ENCODE measurements at regions not wholly inside any gene's neighbourhood (a gene's known extent, or its start where the extent isn't known, plus 50 kb on each side); places are given as distances from the start of the nearest gene placed in this dataset.

DNA sequence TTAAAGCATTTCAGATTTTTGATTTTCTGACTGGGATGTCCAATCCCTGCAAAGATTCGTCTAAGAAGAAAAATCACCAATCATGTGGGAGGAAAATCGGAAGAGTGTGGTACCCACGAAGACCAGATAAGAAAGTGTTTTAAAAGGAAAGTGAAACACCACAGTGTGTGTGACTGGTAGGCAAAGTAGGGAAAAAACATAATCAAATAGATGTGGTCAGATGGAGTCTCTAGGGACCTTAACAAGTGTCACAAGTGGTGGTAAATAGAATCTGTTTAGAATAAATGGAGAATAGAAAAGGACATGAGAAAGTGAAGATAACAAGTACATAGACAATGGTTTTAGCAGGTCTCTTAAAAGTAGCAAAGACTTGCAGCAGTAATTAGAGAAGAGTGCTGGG lies 154.6 kb downstream of the SLC30A10 start:
- no peak for DNase-seq (ENCODE audit: insufficient read length, low spot score, missing footprints)
- Histone ChIP-seq H3K4me1 (ENCODE audit: insufficient read depth, low read length) (no peaks in the 10 kb centered on the region), H3K4me3 (ENCODE audit: insufficient read depth, low read length) (no peak overlapping the region), H3K9me3 (ENCODE audit: low read depth, low read length) (no peaks in the 10 kb centered on the region), H2AFZ (ENCODE audit: low read length) (no peak overlapping the region), H4K20me1 (ENCODE audit: insufficient read depth, low read length) (no peaks in the 10 kb centered on the region), H3K79me2 (ENCODE audit: insufficient read depth, low read length) (no peaks in the 10 kb centered on the region), H3K27me3 (ENCODE audit: insufficient read depth, low read length) (no peaks in the 10 kb centered on the region), H3K4me2 (ENCODE audit: insufficient read depth, low read length) (no peak overlapping the region), H3K27ac (ENCODE audit: low read depth, low read length) (no peak overlapping the region), H3K36me3 (ENCODE audit: insufficient read depth, low read length) (no peaks in the 10 kb centered on the region)
- TF ChIP-seq, protein P1, sequence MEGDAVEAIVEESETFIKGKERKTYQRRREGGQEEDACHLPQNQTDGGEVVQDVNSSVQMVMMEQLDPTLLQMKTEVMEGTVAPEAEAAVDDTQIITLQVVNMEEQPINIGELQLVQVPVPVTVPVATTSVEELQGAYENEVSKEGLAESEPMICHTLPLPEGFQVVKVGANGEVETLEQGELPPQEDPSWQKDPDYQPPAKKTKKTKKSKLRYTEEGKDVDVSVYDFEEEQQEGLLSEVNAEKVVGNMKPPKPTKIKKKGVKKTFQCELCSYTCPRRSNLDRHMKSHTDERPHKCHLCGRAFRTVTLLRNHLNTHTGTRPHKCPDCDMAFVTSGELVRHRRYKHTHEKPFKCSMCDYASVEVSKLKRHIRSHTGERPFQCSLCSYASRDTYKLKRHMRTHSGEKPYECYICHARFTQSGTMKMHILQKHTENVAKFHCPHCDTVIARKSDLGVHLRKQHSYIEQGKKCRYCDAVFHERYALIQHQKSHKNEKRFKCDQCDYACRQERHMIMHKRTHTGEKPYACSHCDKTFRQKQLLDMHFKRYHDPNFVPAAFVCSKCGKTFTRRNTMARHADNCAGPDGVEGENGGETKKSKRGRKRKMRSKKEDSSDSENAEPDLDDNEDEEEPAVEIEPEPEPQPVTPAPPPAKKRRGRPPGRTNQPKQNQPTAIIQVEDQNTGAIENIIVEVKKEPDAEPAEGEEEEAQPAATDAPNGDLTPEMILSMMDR (IDR thresholded peaks at IDR 0.05; ENCODE audit: extremely low read depth, low read depth, low read length), result no peak

DNA sequence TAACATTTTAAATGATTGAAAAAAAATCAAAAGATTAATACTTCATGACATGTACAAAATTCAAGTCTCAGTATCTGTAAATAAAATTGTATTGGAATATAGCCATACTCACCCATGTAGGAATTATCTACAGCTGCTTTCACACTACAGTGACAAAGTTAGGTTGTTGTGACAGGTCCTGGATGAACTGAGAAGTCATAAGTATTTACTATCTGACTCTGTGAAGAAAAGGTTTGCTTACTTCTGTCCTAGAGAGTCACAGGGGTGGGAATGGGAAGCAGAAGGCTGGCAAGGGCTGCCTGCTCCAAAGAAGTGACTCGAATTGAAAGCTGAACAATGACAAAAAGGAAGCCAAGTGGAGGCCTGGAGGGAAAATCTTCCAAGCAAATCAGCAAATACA lies 155.2 kb downstream of the SLC30A10 start:
- TF ChIP-seq, protein P1 (IDR thresholded peaks at IDR 0.05; ENCODE audit: extremely low read depth, low read depth, low read length), result no peak
- no peaks in the 10 kb centered on the region for H3K4me1 ChIP-seq (ENCODE audit: insufficient read depth, low read length)
- H3K79me2 ChIP-seq (ENCODE audit: insufficient read depth, low read length), result no peaks in the 10 kb centered on the region
- no peaks in the 10 kb centered on the region for H3K36me3 ChIP-seq (ENCODE audit: insufficient read depth, low read length)
- H3K27me3 ChIP-seq (ENCODE audit: insufficient read depth, low read length), result no peaks in the 10 kb centered on the region
- DNase-seq (ENCODE audit: insufficient read length, low spot score, missing footprints), result no peak
- no peak overlapping the region for H3K4me2 ChIP-seq (ENCODE audit: insufficient read depth, low read length)
- H3K4me3 ChIP-seq (ENCODE audit: insufficient read depth, low read length), result no peak overlapping the region
- H2AFZ ChIP-seq (ENCODE audit: low read length), result no peak overlapping the region
- no peaks in the 10 kb centered on the region for H3K9me3 ChIP-seq (ENCODE audit: low read depth, low read length)
- no peaks in the 10 kb centered on the region for H4K20me1 ChIP-seq (ENCODE audit: insufficient read depth, low read length)
- H3K27ac ChIP-seq (ENCODE audit: low read depth, low read length), result no peak overlapping the region

DNA sequence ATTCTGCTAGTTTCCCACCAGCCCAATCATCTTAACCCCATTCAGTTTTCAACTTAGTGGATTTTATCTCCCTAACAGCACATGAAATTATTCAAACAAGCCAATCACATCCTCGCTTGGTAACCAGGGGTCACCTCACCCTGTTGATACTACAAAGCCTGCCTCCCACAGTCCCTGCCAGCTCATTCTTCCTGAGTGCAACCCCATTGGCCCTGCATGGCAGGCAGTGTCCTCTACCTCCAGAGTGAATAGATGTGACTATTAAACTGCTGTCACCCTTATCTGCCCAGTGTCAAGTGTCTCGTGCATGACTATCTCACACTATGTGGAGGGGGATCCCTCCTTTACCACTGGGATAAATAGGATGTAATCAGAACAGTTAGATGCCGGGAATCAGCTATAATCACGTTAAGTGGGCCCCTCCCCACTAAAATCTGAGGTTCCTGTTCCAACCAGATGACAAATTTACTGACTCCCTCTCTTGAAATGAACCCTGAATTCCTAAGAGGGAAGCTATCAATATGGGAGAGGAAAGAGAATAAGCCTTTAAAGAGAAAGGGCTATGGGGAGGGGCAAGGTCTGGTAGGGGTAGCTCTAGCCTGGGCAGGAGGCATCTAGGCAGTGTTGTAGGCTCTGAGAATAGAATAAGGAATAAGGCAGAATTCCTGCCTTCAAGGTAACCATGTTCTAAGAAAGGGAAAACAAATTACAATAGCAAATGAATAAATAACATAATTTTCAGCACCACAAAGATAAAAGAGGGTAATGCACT lies 155.9 kb downstream of the SLC30A10 start:
- DNase-seq (ENCODE audit: insufficient read length, low spot score, missing footprints), result no peak
- H3K36me3 ChIP-seq (ENCODE audit: insufficient read depth, low read length), result no peaks in the 10 kb centered on the region
- no peaks in the 10 kb centered on the region for H3K4me1 ChIP-seq (ENCODE audit: insufficient read depth, low read length)
- TF ChIP-seq, protein P1 (IDR thresholded peaks at IDR 0.05; ENCODE audit: extremely low read depth, low read depth, low read length), result no peak
- H3K4me2 ChIP-seq (ENCODE audit: insufficient read depth, low read length), result no peak overlapping the region
- H3K4me3 ChIP-seq (ENCODE audit: insufficient read depth, low read length), result no peak overlapping the region
- H3K27ac ChIP-seq (ENCODE audit: low read depth, low read length), result no peak overlapping the region
- no peaks in the 10 kb centered on the region for H3K27me3 ChIP-seq (ENCODE audit: insufficient read depth, low read length)
- no peaks in the 10 kb centered on the region for H3K79me2 ChIP-seq (ENCODE audit: insufficient read depth, low read length)
- H3K9me3 ChIP-seq (ENCODE audit: low read depth, low read length), result no peaks in the 10 kb centered on the region
- H2AFZ ChIP-seq (ENCODE audit: low read length), result no peak overlapping the region
- no peaks in the 10 kb centered on the region for H4K20me1 ChIP-seq (ENCODE audit: insufficient read depth, low read length)

DNA sequence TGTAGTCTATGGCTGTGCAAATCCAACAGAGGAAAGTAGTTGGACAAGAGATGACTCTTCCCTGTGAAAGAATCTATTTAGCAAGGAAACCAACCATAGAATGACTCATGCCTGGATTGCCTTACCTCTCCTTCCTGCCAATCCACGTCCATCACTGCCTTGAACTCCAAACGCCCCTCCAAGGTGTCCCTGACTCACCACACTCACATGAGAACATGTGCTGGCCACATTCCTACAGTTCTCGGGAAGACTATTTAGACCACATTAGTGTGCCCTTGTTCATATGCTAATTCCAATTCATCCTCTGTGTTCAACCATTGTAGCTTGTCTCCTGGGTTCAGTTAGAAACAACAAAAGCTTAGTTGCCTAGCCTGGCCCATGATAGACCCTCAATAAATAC lies 157.3 kb downstream of the SLC30A10 start:
- no peak overlapping the region for H3K4me2 ChIP-seq (ENCODE audit: insufficient read depth, low read length)
- H2AFZ ChIP-seq (ENCODE audit: low read length), result no peak overlapping the region
- H3K27me3 ChIP-seq (ENCODE audit: insufficient read depth, low read length), result no peaks in the 10 kb centered on the region
- no peak overlapping the region for H3K4me3 ChIP-seq (ENCODE audit: insufficient read depth, low read length)
- no peaks in the 10 kb centered on the region for H3K79me2 ChIP-seq (ENCODE audit: insufficient read depth, low read length)
- DNase-seq (ENCODE audit: insufficient read length, low spot score, missing footprints), result no peak
- H4K20me1 ChIP-seq (ENCODE audit: insufficient read depth, low read length), result no peaks in the 10 kb centered on the region
- no peaks in the 10 kb centered on the region for H3K4me1 ChIP-seq (ENCODE audit: insufficient read depth, low read length)
- no peaks in the 10 kb centered on the region for H3K9me3 ChIP-seq (ENCODE audit: low read depth, low read length)
- H3K36me3 ChIP-seq (ENCODE audit: insufficient read depth, low read length), result no peaks in the 10 kb centered on the region
- TF ChIP-seq, protein P1 (IDR thresholded peaks at IDR 0.05; ENCODE audit: extremely low read depth, low read depth, low read length), result no peak
- no peak overlapping the region for H3K27ac ChIP-seq (ENCODE audit: low read depth, low read length)

All from osteoblast (primary cell).